Thoracic aorta (tissue), 2 donors: ENCODE measurements at regions not wholly inside any gene's neighbourhood (a gene's known extent, or its start where the extent isn't known, plus 50 kb on each side); places are given as distances from the start of the nearest gene placed in this dataset.
"Not testable (repeated sequence)": the region's sequence is repeated elsewhere in the genome, so short reads cannot be mapped to it uniquely, and the experiment has no call there.

Experiments used
- ATAC-seq: fragments of 150-250 bp; one replicate; pipeline ENCODE4 v1.8.0; 2017; ENCODE audit warnings: low read depth; ENCODE audit not compliant: insufficient number of reproducible peaks, low FRiP score
- DNase-seq: peaks from one replicate; pipeline ENCODE4 v3.0.0-alpha.2; 2020; ENCODE audit warnings: low spot score
- H3K27ac ChIP-seq, 2 donors: fragments of 200-600 bp; sonication (generic); 1 replicate in 1 of 2; 2 replicates in 1 of 2; pipeline ENCODE4 v1.5.1; 2016; ENCODE audit warnings: mild to moderate bottlenecking in 2 of 2, moderate library complexity in 2 of 2
- H3K27me3 ChIP-seq: fragments of 200-600 bp; sonication (generic); replicated peaks from 2 replicates; pipeline ENCODE4 v1.6.0; 2016; ENCODE audit warnings: mild to moderate bottlenecking; ENCODE audit not compliant: insufficient read depth
- H3K36me3 ChIP-seq: fragments of 200-600 bp; sonication (generic); one replicate; pipeline ENCODE4 v1.5.1; 2016
- H3K4me1 ChIP-seq, 2 donors: fragments of 200-600 bp; sonication (generic); 1 replicate in 1 of 2; 2 replicates in 1 of 2; pipeline versions ENCODE4 v1.5.1 to v1.6.0; 2016; ENCODE audit warnings: low read depth in 2 of 2, mild to moderate bottlenecking in 1 of 2; ENCODE audit not compliant: control insufficient read depth in 1 of 2
- H3K4me3 ChIP-seq: fragments of 200-600 bp; sonication (generic); 2 replicates; pipeline ENCODE4 v1.5.1; 2016; ENCODE audit warnings: mild to moderate bottlenecking
- H3K9me3 ChIP-seq: fragments of 200-600 bp; sonication (generic); 2 replicates; pipeline ENCODE4 v1.5.1; 2016
- TF ChIP-seq, protein P1 (sequence below): fragments of 200-600 bp; sonication (generic); IDR thresholded peaks from one replicate; pipeline ENCODE4 v1.5.1; 2019; ENCODE audit warnings: antibody characterized with exemption

GRCh38 chr15:20281567-20282275, 259.9 kb downstream of the GOLGA6L6 start:
- not testable (repeated sequence) for H3K27ac ChIP-seq, H3K27me3 ChIP-seq, ATAC-seq, H3K9me3 ChIP-seq, DNase-seq, H3K4me3 ChIP-seq, H3K36me3 ChIP-seq, H3K4me1 ChIP-seq

DNA sequence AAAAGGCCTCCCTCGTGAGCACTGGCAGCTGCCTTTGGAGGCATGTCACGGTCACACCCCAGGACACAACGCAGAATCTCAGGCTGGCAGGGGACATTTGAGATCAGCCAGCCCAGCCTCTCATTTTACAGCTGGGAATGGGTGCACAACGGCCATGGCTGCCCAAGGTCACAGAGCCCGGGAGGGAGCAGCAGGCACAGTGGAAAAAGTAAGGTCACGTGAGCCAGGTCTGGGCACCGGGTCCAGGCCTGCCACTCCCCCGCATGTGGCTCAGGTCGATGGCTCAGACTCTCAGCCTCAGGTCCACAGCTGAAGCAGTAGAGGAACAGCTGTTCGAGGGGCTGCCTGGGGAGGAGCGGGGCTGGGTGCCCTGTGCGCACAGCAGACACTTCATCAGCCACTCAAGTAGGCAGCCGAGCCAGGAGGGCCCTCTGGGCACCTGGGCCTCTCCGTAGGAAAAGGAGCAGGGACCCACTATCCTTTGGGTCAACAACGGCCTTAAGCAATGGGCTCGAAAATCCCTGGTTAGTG, 260.6 kb downstream of the GOLGA6L6 start:
- Histone ChIP-seq H3K36me3 (no peaks in the 10 kb centered on the region), H3K27me3 (no peaks in the 10 kb centered on the region), H3K27ac (no peak overlapping the region), H3K4me1 (no peaks in the 10 kb centered on the region), H3K4me3 (no peak overlapping the region), H3K9me3 (peaks cover 6% of the 10 kb centered on the region)
- ATAC-seq (no peak), DNase-seq (no peak)
- TF ChIP-seq, protein P1, sequence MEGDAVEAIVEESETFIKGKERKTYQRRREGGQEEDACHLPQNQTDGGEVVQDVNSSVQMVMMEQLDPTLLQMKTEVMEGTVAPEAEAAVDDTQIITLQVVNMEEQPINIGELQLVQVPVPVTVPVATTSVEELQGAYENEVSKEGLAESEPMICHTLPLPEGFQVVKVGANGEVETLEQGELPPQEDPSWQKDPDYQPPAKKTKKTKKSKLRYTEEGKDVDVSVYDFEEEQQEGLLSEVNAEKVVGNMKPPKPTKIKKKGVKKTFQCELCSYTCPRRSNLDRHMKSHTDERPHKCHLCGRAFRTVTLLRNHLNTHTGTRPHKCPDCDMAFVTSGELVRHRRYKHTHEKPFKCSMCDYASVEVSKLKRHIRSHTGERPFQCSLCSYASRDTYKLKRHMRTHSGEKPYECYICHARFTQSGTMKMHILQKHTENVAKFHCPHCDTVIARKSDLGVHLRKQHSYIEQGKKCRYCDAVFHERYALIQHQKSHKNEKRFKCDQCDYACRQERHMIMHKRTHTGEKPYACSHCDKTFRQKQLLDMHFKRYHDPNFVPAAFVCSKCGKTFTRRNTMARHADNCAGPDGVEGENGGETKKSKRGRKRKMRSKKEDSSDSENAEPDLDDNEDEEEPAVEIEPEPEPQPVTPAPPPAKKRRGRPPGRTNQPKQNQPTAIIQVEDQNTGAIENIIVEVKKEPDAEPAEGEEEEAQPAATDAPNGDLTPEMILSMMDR: no peak

- not testable (repeated sequence) for H3K9me3 ChIP-seq
Measured at GRCh38 chr15:20280141-20280932, 261.3 kb downstream of the GOLGA6L6 start.

GRCh38 chr15:20279056-20279455, 262.5 kb downstream of the GOLGA6L6 start:
- not testable (repeated sequence) for H3K4me1 ChIP-seq, ATAC-seq, H3K36me3 ChIP-seq, H3K27me3 ChIP-seq, H3K9me3 ChIP-seq, H3K4me3 ChIP-seq, DNase-seq, H3K27ac ChIP-seq

More at GRCh38 chr15:20280141-20280932, 261.3 kb downstream of the GOLGA6L6 start:
- not testable (repeated sequence) for H3K27ac ChIP-seq, H3K4me3 ChIP-seq, H3K4me1 ChIP-seq, DNase-seq, ATAC-seq, H3K27me3 ChIP-seq, H3K36me3 ChIP-seq

DNA sequence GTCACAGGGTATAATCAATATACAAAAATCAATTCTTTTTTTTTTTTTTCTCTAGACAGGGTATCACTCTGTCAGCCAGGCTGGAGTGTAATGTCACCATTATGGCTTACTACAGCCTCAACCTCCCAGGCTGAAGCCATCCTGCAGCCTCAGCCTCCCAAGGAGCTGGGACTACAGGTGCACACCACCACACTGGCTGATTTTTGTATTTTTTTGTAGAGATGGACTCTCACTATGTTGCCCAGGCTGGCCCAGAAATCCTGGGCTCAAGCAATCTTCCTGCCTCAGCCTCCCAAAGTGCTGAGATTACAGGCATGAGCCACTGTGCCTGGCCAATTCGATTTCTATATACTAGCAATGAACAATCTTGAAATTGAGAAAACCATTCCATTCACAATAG, 263.2 kb downstream of the GOLGA6L6 start:
- ATAC-seq, H3K9me3 ChIP-seq, H3K4me1 ChIP-seq, DNase-seq, H3K36me3 ChIP-seq, H3K27me3 ChIP-seq, H3K4me3 ChIP-seq, H3K27ac ChIP-seq: not testable (repeated sequence)

DNA sequence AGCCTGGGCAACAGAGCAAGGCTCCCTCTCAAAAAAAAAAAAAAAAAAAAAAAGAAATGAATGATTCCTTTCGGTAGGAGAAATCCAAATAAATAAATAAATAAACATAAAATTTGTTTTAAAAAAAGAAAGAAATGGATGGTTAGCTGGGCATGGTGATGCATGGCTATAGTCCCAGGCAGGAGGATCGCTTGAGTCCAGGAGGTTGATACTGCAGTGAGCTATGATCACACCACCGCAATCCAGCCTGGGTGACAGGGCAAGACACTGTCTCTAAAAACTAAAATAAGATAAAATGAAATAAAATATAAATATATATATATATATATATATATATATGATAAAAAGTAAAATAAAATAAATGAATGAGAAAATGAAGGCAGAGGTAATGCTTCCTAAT, 264.1 kb downstream of the GOLGA6L6 start:
- not testable (repeated sequence) for H3K27ac ChIP-seq, H3K9me3 ChIP-seq, DNase-seq, H3K36me3 ChIP-seq, ATAC-seq, H3K4me1 ChIP-seq, H3K4me3 ChIP-seq, H3K27me3 ChIP-seq

- not testable (repeated sequence) for H3K4me1 ChIP-seq, H3K27me3 ChIP-seq, ATAC-seq, H3K27ac ChIP-seq, DNase-seq, H3K4me3 ChIP-seq, H3K9me3 ChIP-seq, H3K36me3 ChIP-seq
Measured at GRCh38 chr15:20276312-20277114, 265.1 kb downstream of the GOLGA6L6 start.

DNA sequence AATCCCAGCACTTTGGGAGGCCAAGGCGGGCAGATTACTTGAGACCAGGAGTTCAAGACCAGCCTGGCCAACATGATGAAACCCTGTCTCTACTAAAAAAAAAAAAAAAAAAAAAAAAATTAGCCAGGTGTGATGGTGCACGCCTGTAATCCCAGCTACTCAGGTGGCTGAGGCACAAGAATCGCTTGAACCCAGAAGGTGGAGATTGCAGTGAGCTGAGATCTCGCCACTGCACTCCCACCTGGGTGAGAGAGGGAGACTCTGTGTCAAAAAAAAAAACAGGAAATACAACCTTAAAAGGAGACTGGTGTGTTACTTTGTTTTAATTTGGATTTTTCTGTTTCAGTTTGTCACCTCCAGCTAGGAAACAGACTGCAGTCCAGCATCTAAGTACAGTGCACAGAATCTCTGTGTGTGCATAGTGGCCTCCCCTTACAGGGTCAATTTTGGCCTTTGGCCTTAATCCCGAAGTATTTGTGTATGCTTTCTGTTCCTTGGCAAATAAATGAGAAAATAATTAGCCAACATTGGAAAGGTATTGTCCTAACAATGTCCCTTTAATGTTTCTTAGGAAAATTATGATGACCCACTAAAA, 266.1 kb downstream of the GOLGA6L6 start:
- not testable (repeated sequence) for H3K9me3 ChIP-seq, H3K4me1 ChIP-seq, H3K36me3 ChIP-seq, H3K4me3 ChIP-seq, H3K27ac ChIP-seq, ATAC-seq, DNase-seq, H3K27me3 ChIP-seq
